ENCODE measurements at regions not wholly inside any gene's neighbourhood (a gene's known extent, or its start where the extent isn't known, plus 50 kb on each side); places are given as distances from the start of the nearest gene placed in this dataset.

- no peak for TF ChIP-seq CTCF (IDR thresholded peaks at IDR 0.05)
- TF ChIP-seq POLR2A (IDR thresholded peaks at IDR 0.05) = no peak
These were observed 800.3 kb downstream of the TUSC7 start for GRCh38 chr3:117509858-117510257.

Measured in prostate gland (tissue), 2 donors.